ENCODE measurements at regions not wholly inside any gene's neighbourhood (a gene's known extent, or its start where the extent isn't known, plus 50 kb on each side); places are given as distances from the start of the nearest gene placed in this dataset.
"Not testable (repeated sequence)": the region's sequence is repeated elsewhere in the genome, so short reads cannot be mapped to it uniquely, and the experiment has no call there.

- intact Hi-C loops (cut with DNase I; ENCODE audit: low total_unique reads), result no loop called here
- TF ChIP-seq CTCF (IDR thresholded peaks at IDR 0.05) (no peak), POLR2A (IDR thresholded peaks at IDR 0.05) (no peak)
- WGBS, 2 donors, result 13 to 23% methylated on average over 1 of the region's 1 CpG
- H3K4me3 ChIP-seq (ENCODE audit: low read depth, poor library complexity, severe bottlenecking), result no peak overlapping the region
- no peak for DNase-seq (ENCODE audit: low spot score in 2 of 2)
Observed at GRCh38 chr1:104259481-104259880, 509.8 kb downstream of the AMY1C start.

- intact Hi-C loops (cut with DNase I; ENCODE audit: low total_unique reads); H3K4me3 ChIP-seq (ENCODE audit: low read depth, poor library complexity, severe bottlenecking); DNase-seq (ENCODE audit: low spot score in 2 of 2): not testable (repeated sequence)
- 89 to 90% methylated on average over 13 to 14 of the region's 14 CpGs for WGBS, 2 donors
Observed at GRCh38 chr1:104263110-104263509, 513.4 kb downstream of the AMY1C start.

- intact Hi-C loops (cut with DNase I; ENCODE audit: low total_unique reads), result no loop called here
- WGBS, 2 donors, result 67 to 74% methylated on average over 2 of the region's 2 CpGs
- no peak for DNase-seq (ENCODE audit: low spot score in 2 of 2)
- TF ChIP-seq CTCF (IDR thresholded peaks at IDR 0.05) (no peak), POLR2A (IDR thresholded peaks at IDR 0.05) (no peak)
- H3K4me3 ChIP-seq (ENCODE audit: low read depth, poor library complexity, severe bottlenecking), result no peak overlapping the region
Observed at GRCh38 chr1:104264521-104264920, 514.8 kb downstream of the AMY1C start.

- no peak for DNase-seq (ENCODE audit: low spot score in 2 of 2)
- no peak overlapping the region for H3K4me3 ChIP-seq (ENCODE audit: low read depth, poor library complexity, severe bottlenecking)
- no peak for TF ChIP-seq CTCF (IDR thresholded peaks at IDR 0.05)
- no peak for TF ChIP-seq POLR2A (IDR thresholded peaks at IDR 0.05)
- 82 to 84% methylated on average over 4 of the region's 4 CpGs for WGBS, 2 donors
- intact Hi-C loops (cut with DNase I; ENCODE audit: low total_unique reads), result no loop called here
Observed at GRCh38 chr1:104265163-104265562, 515.5 kb downstream of the AMY1C start.

GRCh38 chr1:104266612-104267011, 516.9 kb downstream of the AMY1C start:
- DNase-seq (ENCODE audit: low spot score in 2 of 2), result no peak
- intact Hi-C loops (cut with DNase I; ENCODE audit: low total_unique reads), result no loop called here
- no peak overlapping the region for H3K4me3 ChIP-seq (ENCODE audit: low read depth, poor library complexity, severe bottlenecking)
- WGBS, 2 donors, result 59 to 69% methylated on average over 1 of the region's 1 CpG
- TF ChIP-seq POLR2A (IDR thresholded peaks at IDR 0.05) (no peak), CTCF (IDR thresholded peaks at IDR 0.05) (no peak)

GRCh38 chr1:104288322-104288721, 538.6 kb downstream of the AMY1C start:
- DNase-seq (ENCODE audit: low spot score in 2 of 2); H3K4me3 ChIP-seq (ENCODE audit: low read depth, poor library complexity, severe bottlenecking); intact Hi-C loops (cut with DNase I; ENCODE audit: low total_unique reads): not testable (repeated sequence)
- 90 to 98% methylated on average over 4 of the region's 4 CpGs for WGBS, 2 donors

- H3K4me3 ChIP-seq (ENCODE audit: low read depth, poor library complexity, severe bottlenecking), result no peak overlapping the region
- intact Hi-C loops (cut with DNase I; ENCODE audit: low total_unique reads), result no loop called here
- TF ChIP-seq CTCF (IDR thresholded peaks at IDR 0.05) (no peak), POLR2A (IDR thresholded peaks at IDR 0.05) (no peak)
- no peak for DNase-seq (ENCODE audit: low spot score in 2 of 2)
- 43 to 96% methylated on average over 1 of the region's 1 CpG for WGBS, 2 donors
Observed at GRCh38 chr1:104291156-104291555, 541.5 kb downstream of the AMY1C start.
